ENCODE measurements at regions not wholly inside any gene's neighbourhood (a gene's known extent, or its start where the extent isn't known, plus 50 kb on each side); places are given as distances from the start of the nearest gene placed in this dataset.

DNA sequence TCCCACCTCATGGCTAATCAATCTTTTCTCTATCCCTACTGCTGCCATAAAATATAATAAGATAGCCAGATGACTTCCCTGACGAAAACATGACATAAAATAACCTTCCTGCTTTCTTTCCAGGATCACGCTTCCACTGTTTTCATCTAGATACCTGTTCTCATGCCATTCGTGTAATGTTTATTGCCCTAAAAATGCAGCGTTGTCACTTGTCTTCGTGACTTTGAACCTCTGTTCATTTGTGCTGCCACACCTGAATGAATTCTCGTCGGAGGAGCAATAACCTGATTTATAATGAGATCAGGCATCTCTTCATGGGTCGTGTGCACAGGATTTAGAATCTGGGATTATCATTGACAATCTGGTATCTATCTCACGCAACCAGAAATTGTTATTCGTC, 1401.9 kb downstream of the CDH11 start:
- Histone ChIP-seq H3K36me3 (no peaks in the 10 kb centered on the region), H3K9me3 (no peaks in the 10 kb centered on the region), H3K27ac (no peak overlapping the region), H3K4me1 (no peaks in the 10 kb centered on the region), H3K27me3 (no peaks in the 10 kb centered on the region), H3K4me3 (no peak overlapping the region)
- TF ChIP-seq POLR2AphosphoS5 (IDR thresholded peaks at IDR 0.05; ENCODE audit: insufficient read depth in 1 of 2, low read depth in 1 of 2): no peak
- TF ChIP-seq, protein P1, sequence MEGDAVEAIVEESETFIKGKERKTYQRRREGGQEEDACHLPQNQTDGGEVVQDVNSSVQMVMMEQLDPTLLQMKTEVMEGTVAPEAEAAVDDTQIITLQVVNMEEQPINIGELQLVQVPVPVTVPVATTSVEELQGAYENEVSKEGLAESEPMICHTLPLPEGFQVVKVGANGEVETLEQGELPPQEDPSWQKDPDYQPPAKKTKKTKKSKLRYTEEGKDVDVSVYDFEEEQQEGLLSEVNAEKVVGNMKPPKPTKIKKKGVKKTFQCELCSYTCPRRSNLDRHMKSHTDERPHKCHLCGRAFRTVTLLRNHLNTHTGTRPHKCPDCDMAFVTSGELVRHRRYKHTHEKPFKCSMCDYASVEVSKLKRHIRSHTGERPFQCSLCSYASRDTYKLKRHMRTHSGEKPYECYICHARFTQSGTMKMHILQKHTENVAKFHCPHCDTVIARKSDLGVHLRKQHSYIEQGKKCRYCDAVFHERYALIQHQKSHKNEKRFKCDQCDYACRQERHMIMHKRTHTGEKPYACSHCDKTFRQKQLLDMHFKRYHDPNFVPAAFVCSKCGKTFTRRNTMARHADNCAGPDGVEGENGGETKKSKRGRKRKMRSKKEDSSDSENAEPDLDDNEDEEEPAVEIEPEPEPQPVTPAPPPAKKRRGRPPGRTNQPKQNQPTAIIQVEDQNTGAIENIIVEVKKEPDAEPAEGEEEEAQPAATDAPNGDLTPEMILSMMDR (IDR thresholded peaks at IDR 0.05): no peak
- no peak for TF ChIP-seq POLR2A (IDR thresholded peaks at IDR 0.05)
- no peak for DNase-seq (ENCODE audit: extremely low spot score in 2 of 2)
- intact Hi-C loops (cut with DNase I): no loop called here

DNA sequence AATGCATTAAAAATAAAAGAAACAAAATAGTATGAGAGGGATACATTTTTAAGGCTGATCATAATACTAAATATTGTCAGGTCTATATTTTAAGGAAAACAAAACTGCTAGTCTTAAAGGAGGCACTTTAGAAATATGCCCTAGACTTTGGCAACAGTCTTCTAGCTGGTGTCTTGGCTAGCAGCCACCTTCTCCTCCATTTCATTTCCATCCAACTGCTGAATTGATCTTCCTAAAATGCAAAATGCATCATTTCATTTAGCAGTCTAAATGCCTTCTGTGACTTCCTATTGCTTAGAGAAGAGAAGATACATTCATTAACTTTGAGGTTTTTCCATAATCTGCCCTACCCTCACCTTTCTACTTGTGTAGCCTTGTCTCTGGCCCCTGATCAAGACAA, 1404.1 kb downstream of the CDH11 start:
- Histone ChIP-seq H3K27me3 (no peaks in the 10 kb centered on the region), H3K27ac (no peak overlapping the region), H3K4me1 (no peaks in the 10 kb centered on the region), H3K36me3 (no peaks in the 10 kb centered on the region), H3K4me3 (no peak overlapping the region), H3K9me3 (no peaks in the 10 kb centered on the region)
- TF ChIP-seq POLR2AphosphoS5 (IDR thresholded peaks at IDR 0.05; ENCODE audit: insufficient read depth in 1 of 2, low read depth in 1 of 2) (no peak), POLR2A (IDR thresholded peaks at IDR 0.05) (no peak)
- TF ChIP-seq, protein P1 (IDR thresholded peaks at IDR 0.05): no peak
- no peak for DNase-seq (ENCODE audit: extremely low spot score in 2 of 2)
- intact Hi-C loops (cut with DNase I): no loop called here

DNA sequence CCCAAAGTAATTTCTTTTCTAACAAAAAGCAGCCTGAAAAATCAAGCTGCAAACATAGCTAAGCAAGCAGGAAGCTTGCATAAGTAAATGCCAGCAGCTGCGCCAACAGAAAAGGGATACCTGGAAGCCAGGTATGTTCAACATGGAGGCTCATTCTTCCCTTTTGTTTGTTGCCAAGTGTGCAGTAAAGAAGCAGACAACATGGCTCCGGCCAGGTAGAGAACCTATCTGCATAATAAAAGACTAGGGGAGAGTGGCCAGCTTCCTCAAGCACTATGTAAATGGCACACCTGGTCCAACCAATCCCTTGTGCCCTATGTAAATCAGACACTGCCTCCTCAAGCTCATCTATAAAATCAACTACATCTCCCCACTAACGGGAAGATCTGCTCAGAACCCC, 1407.0 kb downstream of the CDH11 start:
- no peak overlapping the region for H3K4me3 ChIP-seq
- no peak for DNase-seq (ENCODE audit: extremely low spot score in 2 of 2)
- TF ChIP-seq POLR2AphosphoS5 (IDR thresholded peaks at IDR 0.05; ENCODE audit: insufficient read depth in 1 of 2, low read depth in 1 of 2): no peak
- TF ChIP-seq, protein P1 (IDR thresholded peaks at IDR 0.05): no peak
- TF ChIP-seq POLR2A (IDR thresholded peaks at IDR 0.05): no peak
- no peaks in the 10 kb centered on the region for H3K27me3 ChIP-seq
- no peaks in the 10 kb centered on the region for H3K9me3 ChIP-seq
- H3K36me3 ChIP-seq: no peaks in the 10 kb centered on the region
- no peak overlapping the region for H3K27ac ChIP-seq
- intact Hi-C loops (cut with DNase I): no loop called here
- H3K4me1 ChIP-seq: no peaks in the 10 kb centered on the region

DNA sequence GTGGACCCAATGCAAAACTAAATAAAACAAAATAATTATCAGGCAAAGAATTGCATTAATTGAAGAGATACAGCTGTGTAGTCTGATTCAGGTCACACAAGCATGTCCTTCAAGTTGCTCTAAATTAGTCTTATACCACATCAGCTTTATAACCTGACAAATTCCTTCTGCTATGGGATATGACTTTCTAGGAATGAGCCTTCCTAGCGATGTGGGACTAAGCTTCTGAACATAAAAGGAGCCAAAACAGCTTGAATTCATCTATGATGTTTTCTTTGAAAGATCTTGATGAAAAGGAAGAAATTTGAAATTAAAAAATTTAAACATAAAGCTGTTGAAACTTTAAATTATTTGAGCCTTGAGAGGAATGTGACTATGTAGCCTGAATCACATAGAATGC, 1409.1 kb downstream of the CDH11 start:
- H3K4me1 ChIP-seq: no peaks in the 10 kb centered on the region
- no peak overlapping the region for H3K27ac ChIP-seq
- H3K9me3 ChIP-seq: no peaks in the 10 kb centered on the region
- no peak for DNase-seq (ENCODE audit: extremely low spot score in 2 of 2)
- no peaks in the 10 kb centered on the region for H3K36me3 ChIP-seq
- no peak overlapping the region for H3K4me3 ChIP-seq
- H3K27me3 ChIP-seq: no peaks in the 10 kb centered on the region
- intact Hi-C loops (cut with DNase I): no loop called here
- TF ChIP-seq, protein P1 (IDR thresholded peaks at IDR 0.05): no peak
- no peak for TF ChIP-seq POLR2AphosphoS5 (IDR thresholded peaks at IDR 0.05; ENCODE audit: insufficient read depth in 1 of 2, low read depth in 1 of 2)
- TF ChIP-seq POLR2A (IDR thresholded peaks at IDR 0.05): no peak

DNA sequence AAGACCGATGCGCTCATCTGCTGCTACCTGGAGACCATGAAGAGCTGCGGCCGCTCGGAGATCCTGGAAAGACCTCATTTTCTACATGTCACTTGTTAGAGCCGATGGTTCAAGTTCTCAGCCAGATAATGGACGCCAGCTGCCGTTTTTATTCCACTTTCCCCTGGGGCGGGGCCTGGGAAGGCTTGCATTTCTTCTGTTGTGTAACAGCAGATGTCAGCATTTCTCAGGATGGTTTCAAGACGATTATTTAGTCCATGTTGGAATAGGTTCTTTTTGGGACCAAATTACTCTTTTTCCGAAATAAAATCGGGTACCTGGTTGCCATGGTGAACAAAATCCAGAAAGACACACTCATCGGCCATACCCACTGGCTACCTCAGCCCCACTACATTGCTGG, 1418.3 kb downstream of the CDH11 start:
- no peak for DNase-seq (ENCODE audit: extremely low spot score in 2 of 2)
- H3K4me1 ChIP-seq: no peaks in the 10 kb centered on the region
- no peaks in the 10 kb centered on the region for H3K36me3 ChIP-seq
- TF ChIP-seq POLR2AphosphoS5 (IDR thresholded peaks at IDR 0.05; ENCODE audit: insufficient read depth in 1 of 2, low read depth in 1 of 2) (no peak), POLR2A (IDR thresholded peaks at IDR 0.05) (no peak)
- TF ChIP-seq, protein P1 (IDR thresholded peaks at IDR 0.05): no peak
- no peaks in the 10 kb centered on the region for H3K9me3 ChIP-seq
- no peak overlapping the region for H3K4me3 ChIP-seq
- intact Hi-C loops (cut with DNase I): no loop called here
- no peak overlapping the region for H3K27ac ChIP-seq
- no peaks in the 10 kb centered on the region for H3K27me3 ChIP-seq

Data from vagina (tissue), 2 donors.